Bronchial epithelial cell (primary cell): ENCODE measurements at regions not wholly inside any gene's neighbourhood (a gene's known extent, or its start where the extent isn't known, plus 50 kb on each side); places are given as distances from the start of the nearest gene placed in this dataset.

Source experiments
- DNase-seq: peaks from one replicate; pipeline ENCODE4 v3.0.0-alpha.2; 2010; ENCODE audit warnings: low read depth
- FAIRE-seq: peaks from 2 replicates; lab custom pipeline; 2011; peaks lifted over from hg19 to GRCh38; lab: Jason Lieb, UNC
- H3K27me3 ChIP-seq: 2 replicates; pipeline ENCODE4 v1.5.1; 2011; ENCODE audit warnings: low read length; ENCODE audit not compliant: control insufficient read depth, insufficient read depth
- H3K36me3 ChIP-seq: 2 replicates; pipeline ENCODE4 v1.5.1; 2011; ENCODE audit warnings: low read length; ENCODE audit not compliant: control insufficient read depth, insufficient read depth
- H3K4me3 ChIP-seq: 2 replicates; pipeline ENCODE4 v1.5.1; 2011; ENCODE audit warnings: mild to moderate bottlenecking, low read depth, low read length, control low read depth
- CTCF ChIP-seq: IDR thresholded peaks from 2 replicates; pipeline ENCODE4 v1.5.1; 2011; ENCODE audit warnings: mild to moderate bottlenecking, moderate library complexity, low read length, control low read depth, inconsistent platforms; ENCODE audit not compliant: insufficient read depth, severe bottlenecking

- FAIRE-seq (no peak), DNase-seq (no peak)
- TF ChIP-seq CTCF: no peak
- Histone ChIP-seq H3K36me3 (no peaks in the 10 kb centered on the region), H3K27me3 (peaks cover 4% of the 10 kb centered on the region), H3K4me3 (no peak overlapping the region)
These were observed 90.2 kb upstream of the TOX2 start for GRCh38 chr20:43824309-43825050.

GRCh38 chr20:43821795-43822194 is 92.9 kb upstream of the TOX2 start:
- FAIRE-seq (no peak), DNase-seq (peak; percentile 15)
- Histone ChIP-seq H3K4me3 (no peak overlapping the region), H3K36me3 (no peaks in the 10 kb centered on the region), H3K27me3 (peaks cover 4% of the 10 kb centered on the region)
- TF ChIP-seq CTCF: no peak

GRCh38 chr20:43820731-43821330 is 93.8 kb upstream of the TOX2 start:
- no peak for FAIRE-seq
- Histone ChIP-seq H3K4me3 (no peak overlapping the region), H3K36me3 (no peaks in the 10 kb centered on the region), H3K27me3 (peaks cover 4% of the 10 kb centered on the region)
- no peak for TF ChIP-seq CTCF
- peak; percentile 75 for DNase-seq

GRCh38 chr20:43812216-43812615 is 85.4 kb upstream of the GTSF1L start:
- H3K27me3 ChIP-seq: no peaks in the 10 kb centered on the region
- H3K4me3 ChIP-seq: no peak overlapping the region
- no peak for TF ChIP-seq CTCF
- H3K36me3 ChIP-seq: no peaks in the 10 kb centered on the region
- DNase-seq: no peak
- FAIRE-seq: no peak

GRCh38 chr20:43809206-43809819 is 82.5 kb upstream of the GTSF1L start:
- DNase-seq: no peak
- Histone ChIP-seq H3K36me3 (no peaks in the 10 kb centered on the region), H3K4me3 (no peak overlapping the region), H3K27me3 (no peaks in the 10 kb centered on the region)
- TF ChIP-seq CTCF: no peak
- no peak for FAIRE-seq
